ENCODE measurements at regions not wholly inside any gene's neighbourhood (a gene's known extent, or its start where the extent isn't known, plus 50 kb on each side); places are given as distances from the start of the nearest gene placed in this dataset.

- Histone ChIP-seq H3K9me3 (ENCODE audit: severe bottlenecking) (peaks cover 4% of the 10 kb centered on the region), H3K4me1 (ENCODE audit: insufficient read depth, poor library complexity, severe bottlenecking) (no peaks in the 10 kb centered on the region), H3K36me3 (ENCODE audit: low read depth) (no peaks in the 10 kb centered on the region), H3K4me3 (ENCODE audit: severe bottlenecking) (no peak overlapping the region), H3K27ac (ENCODE audit: poor library complexity, severe bottlenecking) (no peak overlapping the region), H3K27me3 (ENCODE audit: insufficient read depth, poor library complexity, severe bottlenecking) (no peaks in the 10 kb centered on the region)
- DNase-seq (ENCODE audit: low spot score) (no peak), ATAC-seq (ENCODE audit: low read depth) (no peak)
- TF ChIP-seq CTCF (IDR thresholded peaks at IDR 0.05; ENCODE audit: poor library complexity, severe bottlenecking): no peak
These were observed 1040.6 kb upstream of the CITED2 start for GRCh38 chr6:140414966-140415620.

- Histone ChIP-seq H3K27me3 (ENCODE audit: insufficient read depth, poor library complexity, severe bottlenecking) (no peaks in the 10 kb centered on the region), H3K4me3 (ENCODE audit: severe bottlenecking) (no peak overlapping the region), H3K4me1 (ENCODE audit: insufficient read depth, poor library complexity, severe bottlenecking) (peaks cover 4% of the 10 kb centered on the region), H3K27ac (ENCODE audit: poor library complexity, severe bottlenecking) (no peak overlapping the region), H3K9me3 (ENCODE audit: severe bottlenecking) (no peaks in the 10 kb centered on the region), H3K36me3 (ENCODE audit: low read depth) (no peaks in the 10 kb centered on the region)
- ATAC-seq (ENCODE audit: low read depth) (no peak), DNase-seq (ENCODE audit: low spot score) (no peak)
- no peak for TF ChIP-seq CTCF (IDR thresholded peaks at IDR 0.05; ENCODE audit: poor library complexity, severe bottlenecking)
These were observed 1028.6 kb upstream of the CITED2 start for GRCh38 chr6:140403020-140403419.

- H3K9me3 ChIP-seq (ENCODE audit: severe bottlenecking): no peaks in the 10 kb centered on the region
- DNase-seq (ENCODE audit: low spot score) (no peak), ATAC-seq (ENCODE audit: low read depth) (peak; percentile 46; the same call in 2 of the 3 replicates)
- no peak for TF ChIP-seq CTCF (IDR thresholded peaks at IDR 0.05; ENCODE audit: poor library complexity, severe bottlenecking)
- H3K4me3 ChIP-seq (ENCODE audit: severe bottlenecking): no peak overlapping the region
- no peaks in the 10 kb centered on the region for H3K36me3 ChIP-seq (ENCODE audit: low read depth)
- H3K4me1 ChIP-seq (ENCODE audit: insufficient read depth, poor library complexity, severe bottlenecking): peaks cover 4% of the 10 kb centered on the region
- no peak overlapping the region for H3K27ac ChIP-seq (ENCODE audit: poor library complexity, severe bottlenecking)
- no peaks in the 10 kb centered on the region for H3K27me3 ChIP-seq (ENCODE audit: insufficient read depth, poor library complexity, severe bottlenecking)
These were observed 1027.3 kb upstream of the CITED2 start for GRCh38 chr6:140401761-140402160.

GRCh38 chr6:140398076-140398475 is 1023.6 kb upstream of the CITED2 start:
- no peak for ATAC-seq (ENCODE audit: low read depth)
- Histone ChIP-seq H3K9me3 (ENCODE audit: severe bottlenecking) (no peaks in the 10 kb centered on the region), H3K4me3 (ENCODE audit: severe bottlenecking) (no peak overlapping the region), H3K36me3 (ENCODE audit: low read depth) (no peaks in the 10 kb centered on the region), H3K27me3 (ENCODE audit: insufficient read depth, poor library complexity, severe bottlenecking) (no peaks in the 10 kb centered on the region), H3K4me1 (ENCODE audit: insufficient read depth, poor library complexity, severe bottlenecking) (peaks cover 4% of the 10 kb centered on the region), H3K27ac (ENCODE audit: poor library complexity, severe bottlenecking) (no peak overlapping the region)
- no peak for TF ChIP-seq CTCF (IDR thresholded peaks at IDR 0.05; ENCODE audit: poor library complexity, severe bottlenecking)
- no peak for DNase-seq (ENCODE audit: low spot score)

GRCh38 chr6:140397106-140397505 is 1022.7 kb upstream of the CITED2 start:
- no peak for TF ChIP-seq CTCF (IDR thresholded peaks at IDR 0.05; ENCODE audit: poor library complexity, severe bottlenecking)
- ATAC-seq (ENCODE audit: low read depth): no peak
- Histone ChIP-seq H3K9me3 (ENCODE audit: severe bottlenecking) (no peaks in the 10 kb centered on the region), H3K36me3 (ENCODE audit: low read depth) (no peaks in the 10 kb centered on the region), H3K4me1 (ENCODE audit: insufficient read depth, poor library complexity, severe bottlenecking) (peaks cover 4% of the 10 kb centered on the region), H3K27ac (ENCODE audit: poor library complexity, severe bottlenecking) (no peak overlapping the region), H3K27me3 (ENCODE audit: insufficient read depth, poor library complexity, severe bottlenecking) (no peaks in the 10 kb centered on the region), H3K4me3 (ENCODE audit: severe bottlenecking) (no peak overlapping the region)
- DNase-seq (ENCODE audit: low spot score): no peak

Measured in RWPE2 (cell line).